HS-27A (cell line): ENCODE measurements at regions not wholly inside any gene's neighbourhood (a gene's known extent, or its start where the extent isn't known, plus 50 kb on each side); places are given as distances from the start of the nearest gene placed in this dataset.
"Not testable (repeated sequence)": the region's sequence is repeated elsewhere in the genome, so short reads cannot be mapped to it uniquely, and the experiment has no call there.

Experiments used
- DNase-seq: peaks from one replicate; pipeline ENCODE4 v3.0.0-alpha.2; 2012; ENCODE audit warnings: low read depth, missing footprints

DNA sequence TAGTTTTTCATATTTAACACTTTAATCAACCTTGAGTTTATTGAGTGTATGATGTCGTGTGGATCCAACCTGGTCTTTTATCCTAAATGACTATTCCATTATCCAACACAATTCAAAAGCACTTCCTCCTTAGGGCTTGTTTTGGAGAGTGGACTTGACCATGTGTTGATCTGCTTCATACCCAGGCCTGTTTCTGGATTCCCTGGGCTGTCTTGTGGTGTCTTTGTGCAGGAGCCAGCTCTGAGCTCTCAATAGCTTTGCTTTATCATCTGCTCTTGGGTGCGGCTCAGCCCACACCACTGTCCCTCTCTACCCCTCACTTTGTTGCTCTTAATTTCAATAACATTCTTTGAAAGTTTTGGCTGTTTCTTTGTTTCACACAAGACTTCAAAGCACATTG is 70.9 kb upstream of the CHST15 start:
- no peak for DNase-seq

GRCh38 chr10:124162774-124163354 is 69.5 kb upstream of the CHST15 start:
- DNase-seq: no peak

DNA sequence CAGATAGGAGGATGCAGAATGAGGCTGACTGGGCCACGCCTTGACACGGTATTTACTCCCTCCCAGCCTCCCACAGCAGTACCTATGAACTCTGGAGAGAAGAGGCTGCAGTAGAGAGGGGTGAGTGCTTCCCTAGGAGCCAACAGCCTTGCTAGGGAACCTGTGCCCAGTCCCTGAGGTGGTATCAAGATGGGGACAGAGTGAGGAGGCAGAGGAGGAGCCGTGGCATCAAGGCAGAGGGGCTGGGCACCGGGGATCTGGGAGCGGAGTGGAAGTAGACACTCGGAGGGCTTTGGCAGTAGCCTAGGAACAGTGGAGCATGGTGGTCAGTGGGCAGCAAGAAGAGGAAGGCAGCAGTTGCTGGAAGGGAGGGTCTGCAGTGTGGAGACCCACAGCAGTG is 68.7 kb upstream of the CHST15 start:
- no peak for DNase-seq

DNA sequence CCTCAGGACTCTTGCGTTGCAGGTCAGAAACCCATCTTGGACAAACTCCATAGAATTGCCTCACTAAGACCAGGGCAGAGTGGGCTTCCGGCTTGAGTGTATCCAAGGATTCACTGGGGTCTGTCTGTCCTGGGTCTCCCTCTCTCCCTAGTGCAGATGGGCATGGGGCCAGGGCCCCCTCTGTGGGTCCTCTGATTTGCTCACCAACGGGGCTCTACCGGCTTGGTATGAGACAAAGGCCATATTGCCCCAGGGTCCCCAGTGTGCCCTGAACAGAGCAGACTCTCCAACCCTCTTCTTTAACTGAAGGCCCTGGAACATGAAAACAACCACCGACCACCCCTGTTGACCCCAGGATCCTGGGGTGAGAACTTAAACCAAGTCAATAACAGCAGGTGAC is 68.2 kb upstream of the CHST15 start:
- no peak for DNase-seq

GRCh38 chr10:124160943-124161582 is 67.7 kb upstream of the CHST15 start:
- DNase-seq: no peak

- DNase-seq: no peak
These were observed 66.8 kb upstream of the CHST15 start for GRCh38 chr10:124160176-124160575.

DNA sequence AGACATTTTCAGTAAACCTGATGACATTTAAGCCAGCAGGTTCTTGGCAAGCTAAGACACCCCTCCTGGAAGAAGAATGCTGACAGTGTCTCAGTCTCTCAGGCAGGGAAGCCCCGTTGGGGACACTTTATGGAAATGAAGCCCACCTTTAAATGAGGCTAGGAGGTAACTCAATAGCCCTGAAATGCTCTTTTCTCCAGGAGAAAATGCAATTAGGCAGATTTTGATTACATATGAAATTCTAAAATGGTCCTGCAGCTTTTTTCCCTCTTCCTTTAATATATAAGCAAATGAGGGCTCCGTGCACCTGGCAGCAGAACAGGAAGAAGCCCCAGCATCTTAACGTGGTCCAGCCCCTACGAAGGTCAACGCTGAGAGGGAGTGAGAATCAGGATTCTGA is 65.8 kb upstream of the CHST15 start:
- DNase-seq: no peak

GRCh38 chr10:124158592-124158991 is 65.2 kb upstream of the CHST15 start:
- DNase-seq: no peak

DNA sequence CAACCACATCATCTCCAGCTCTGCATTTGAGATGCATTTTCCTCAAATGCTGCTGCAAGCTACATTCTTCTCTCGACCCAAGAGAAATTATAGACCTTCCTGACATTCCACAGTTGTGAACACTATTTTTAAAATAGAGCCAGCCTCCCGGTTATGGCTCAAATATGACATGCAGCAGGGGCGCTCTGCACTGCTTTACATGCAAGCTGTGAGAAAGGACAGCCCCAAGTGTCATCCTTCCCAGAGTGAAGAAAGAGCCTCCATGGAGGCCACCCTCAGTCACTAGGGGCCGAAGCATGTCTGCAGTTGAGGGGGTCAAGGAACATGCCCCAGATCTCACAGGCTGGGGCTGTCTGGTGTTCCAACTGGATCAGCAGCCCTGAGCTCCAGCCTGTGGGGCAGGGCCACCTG is 63.9 kb upstream of the CHST15 start:
- no peak for DNase-seq

GRCh38 chr10:124156524-124157260 is 63.3 kb upstream of the CHST15 start:
- DNase-seq: no peak

- no peak for DNase-seq
These were observed 62.5 kb upstream of the CHST15 start for GRCh38 chr10:124155781-124156435.

DNA sequence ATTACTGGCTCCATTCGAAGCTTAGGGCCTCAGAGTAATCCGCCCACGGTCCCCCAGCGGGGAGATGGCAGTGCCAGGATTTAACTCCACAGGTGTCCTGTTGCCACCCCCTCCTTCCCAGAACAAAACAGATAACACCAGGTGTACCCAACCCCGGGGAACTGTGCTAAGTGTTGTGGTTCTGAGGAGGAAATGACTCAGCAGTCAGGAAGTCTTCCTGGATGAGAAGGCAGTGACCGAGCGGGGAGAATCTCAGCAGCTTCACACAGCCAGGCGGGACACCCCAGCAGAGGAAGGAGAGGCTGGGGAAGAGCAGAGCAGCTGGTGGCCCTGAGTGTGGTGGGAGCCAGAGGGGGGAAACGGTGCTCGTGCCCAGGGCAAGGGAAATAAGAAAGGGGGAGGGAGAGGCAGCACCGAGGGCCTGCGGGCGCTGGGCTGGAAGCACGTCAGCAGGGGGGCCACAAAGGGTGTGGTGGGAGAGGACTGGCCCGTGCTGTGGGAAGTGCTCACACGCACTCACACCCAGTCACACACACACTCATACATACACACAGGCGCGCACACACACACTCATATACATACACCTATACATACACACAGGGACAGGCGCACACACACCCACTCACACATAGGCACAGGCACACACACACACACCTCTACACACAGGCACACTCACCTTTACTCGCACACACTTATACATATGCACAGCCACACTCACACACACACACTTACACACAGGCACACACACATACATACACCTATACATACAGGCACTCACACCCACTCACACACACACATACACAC is 59.8 kb upstream of the CHST15 start:
- DNase-seq: peak; percentile 71

- peak; percentile 51 for DNase-seq
These were observed 59.0 kb upstream of the CHST15 start for GRCh38 chr10:124152139-124153022.

DNA sequence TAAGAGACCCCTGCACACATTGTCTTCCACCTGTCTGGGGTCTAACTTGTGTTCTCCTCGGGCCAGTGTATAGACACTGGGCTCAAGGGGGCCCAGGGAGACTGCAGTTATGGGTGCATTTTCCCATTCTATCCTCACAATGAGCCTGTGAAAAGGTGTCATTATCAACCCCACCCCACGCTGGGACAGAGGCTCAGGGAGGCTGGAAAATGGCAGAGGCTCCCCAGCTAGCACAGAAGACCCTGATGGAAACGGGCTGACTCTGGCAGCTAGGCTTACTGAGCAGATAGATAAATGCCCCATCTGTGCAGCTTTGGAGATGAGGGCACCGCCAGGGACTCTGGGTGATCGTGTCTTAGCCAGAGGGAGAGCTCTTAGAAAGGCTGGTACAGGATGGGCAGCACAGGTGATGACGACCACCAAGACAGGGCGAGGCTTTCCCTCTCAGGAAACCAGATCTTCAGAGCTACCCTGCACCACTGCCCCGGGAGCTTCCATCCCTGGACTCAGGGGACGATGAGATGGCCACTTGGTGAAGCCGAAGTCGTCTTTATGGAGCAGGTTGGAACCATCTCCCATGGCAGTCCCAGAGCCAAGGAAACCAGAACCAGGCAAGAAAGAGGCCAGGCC is 58.2 kb upstream of the CHST15 start:
- DNase-seq: no peak

GRCh38 chr10:124150807-124151417 is 57.5 kb upstream of the CHST15 start:
- no peak for DNase-seq

DNA sequence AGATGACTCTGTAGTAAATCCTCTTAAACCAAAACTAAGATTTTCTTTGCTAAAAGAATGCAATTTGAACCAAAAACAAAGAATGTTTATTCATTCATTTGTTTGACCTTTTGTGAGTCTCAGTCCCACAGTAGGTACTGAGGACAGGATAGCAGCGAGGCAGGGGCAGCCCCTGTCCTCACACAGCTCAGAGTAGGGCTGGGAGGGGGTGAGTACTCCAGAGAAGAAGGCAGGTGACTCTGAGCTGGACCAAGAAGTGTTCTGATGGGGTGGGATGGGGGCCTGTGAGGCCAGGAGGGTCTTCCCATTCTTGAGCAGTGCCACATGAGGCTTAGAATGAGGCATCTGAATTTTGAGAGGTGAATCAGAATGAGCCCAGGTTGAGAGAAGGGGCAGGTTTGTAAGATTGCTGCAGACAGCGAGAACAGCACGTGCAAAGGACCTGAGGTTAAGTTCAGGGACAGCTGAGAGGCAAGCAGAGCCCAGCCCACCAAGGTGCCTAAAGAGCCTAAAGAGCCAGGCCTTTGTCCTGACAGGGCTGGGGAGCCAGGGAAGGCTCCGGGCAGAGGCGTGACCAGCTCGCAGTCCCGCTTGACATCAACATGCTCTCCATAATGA is 56.9 kb upstream of the CHST15 start:
- DNase-seq: no peak

DNA sequence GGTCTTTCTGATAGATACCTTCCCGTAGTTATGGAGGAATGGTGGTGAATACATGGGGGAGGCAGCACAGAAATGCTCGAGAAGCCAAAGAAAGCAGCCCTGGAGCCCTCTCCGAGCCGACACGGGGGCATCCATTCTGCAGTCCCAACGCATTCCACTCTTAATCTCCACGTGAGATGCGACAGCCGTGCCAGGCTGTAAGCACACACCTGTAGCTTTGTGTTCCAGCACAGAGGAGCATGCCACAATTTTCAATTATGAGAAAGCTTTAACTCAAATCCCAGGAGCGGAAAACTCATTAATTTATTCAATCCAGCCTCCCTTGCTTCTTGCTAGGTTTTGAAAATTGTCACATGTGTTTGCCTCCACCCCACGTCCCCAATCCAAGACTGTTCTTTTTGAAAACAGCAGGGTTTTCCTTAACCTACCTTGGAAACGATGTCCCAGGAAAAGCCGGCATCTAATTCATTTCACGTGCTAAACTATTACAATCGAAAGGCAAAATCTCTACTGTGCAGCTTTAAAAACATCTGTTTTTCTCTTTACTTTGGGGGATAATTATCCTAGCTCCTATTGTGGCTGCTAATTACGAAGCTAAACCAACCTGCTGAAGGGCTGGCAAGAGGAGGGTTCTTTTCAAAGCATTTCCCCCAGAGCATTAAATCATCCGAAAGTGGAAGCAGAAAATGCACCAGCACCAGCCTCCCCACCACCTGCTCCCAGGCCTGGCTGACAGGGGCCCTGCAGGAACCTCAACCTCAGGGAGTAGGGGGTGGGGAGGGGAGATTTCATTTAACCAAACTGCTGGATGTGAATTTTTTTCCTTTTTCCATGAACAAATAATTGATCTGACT is 56.0 kb upstream of the CHST15 start:
- no peak for DNase-seq

DNA sequence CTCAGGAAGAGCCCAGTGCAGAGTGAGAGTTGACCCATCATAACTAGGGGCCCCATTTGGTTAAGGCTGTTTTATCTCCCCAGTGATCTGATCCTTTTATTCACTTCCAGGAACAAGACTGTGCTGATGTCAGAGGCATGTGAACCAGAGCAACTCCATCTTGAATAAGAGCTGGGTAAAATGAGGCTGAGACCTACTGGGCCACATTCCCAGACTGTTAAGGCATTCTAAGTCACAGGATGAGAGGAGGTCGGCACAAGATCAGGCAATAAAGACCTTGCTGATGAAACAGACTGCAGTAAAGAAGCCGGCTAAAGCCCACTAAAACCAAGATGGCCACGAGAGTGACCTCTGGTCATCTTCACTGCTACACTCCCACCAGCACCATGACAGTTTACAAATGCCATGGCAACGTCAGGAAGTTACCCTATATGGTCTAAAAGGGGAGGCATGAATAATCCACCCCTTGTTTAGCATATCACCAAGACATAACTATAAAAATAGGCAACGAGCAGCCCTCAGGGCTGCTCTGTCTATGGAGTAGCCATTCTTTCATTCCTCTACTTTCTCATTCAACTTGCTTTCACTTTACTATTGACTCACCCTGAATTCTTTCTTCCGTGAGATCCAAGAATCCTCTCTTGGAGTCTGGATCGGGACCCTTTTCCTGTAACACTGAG is 55.3 kb upstream of the CHST15 start:
- not testable (repeated sequence) for DNase-seq
